Dendritic cell treated with granulocyte-macrophage colony-stimulating factor and Interleukin-4, amounts not matched to agents 40 ng/mL and 50 ng/mL, for 4 days (primary cell): ENCODE measurements at regions not wholly inside any gene's neighbourhood (a gene's known extent, or its start where the extent isn't known, plus 50 kb on each side); places are given as distances from the start of the nearest gene placed in this dataset.
"Not testable (repeated sequence)": the region's sequence is repeated elsewhere in the genome, so short reads cannot be mapped to it uniquely, and the experiment has no call there.

Experiments
- H3K27ac Mint-ChIP-seq: one replicate; pipeline ENCODE4 v1.8.0; 2022; ENCODE audit warnings: mild to moderate bottlenecking, mixed read lengths
- H3K27me3 Mint-ChIP-seq: one replicate; pipeline ENCODE4 v1.8.0; 2022; ENCODE audit warnings: mild to moderate bottlenecking, mixed read lengths
- H3K36me3 Mint-ChIP-seq: one replicate; pipeline ENCODE4 v1.8.0; 2022; ENCODE audit warnings: low read depth, mixed read lengths
- H3K4me1 Mint-ChIP-seq: one replicate; pipeline ENCODE4 v1.8.0; 2022; ENCODE audit warnings: low read depth, mixed read lengths
- H3K4me3 Mint-ChIP-seq: one replicate; pipeline ENCODE4 v1.8.0; 2022; ENCODE audit warnings: mild to moderate bottlenecking, moderate library complexity, mixed read lengths
- H3K9me3 Mint-ChIP-seq: one replicate; pipeline ENCODE4 v1.8.0; 2022; ENCODE audit warnings: mixed read lengths
- intact Hi-C: fragments of 100-400 bp; cut with micrococcal nuclease; formaldehyde crosslinking; loops from one replicate; pipeline ENCODE4 v1.15.0; 2022

DNA sequence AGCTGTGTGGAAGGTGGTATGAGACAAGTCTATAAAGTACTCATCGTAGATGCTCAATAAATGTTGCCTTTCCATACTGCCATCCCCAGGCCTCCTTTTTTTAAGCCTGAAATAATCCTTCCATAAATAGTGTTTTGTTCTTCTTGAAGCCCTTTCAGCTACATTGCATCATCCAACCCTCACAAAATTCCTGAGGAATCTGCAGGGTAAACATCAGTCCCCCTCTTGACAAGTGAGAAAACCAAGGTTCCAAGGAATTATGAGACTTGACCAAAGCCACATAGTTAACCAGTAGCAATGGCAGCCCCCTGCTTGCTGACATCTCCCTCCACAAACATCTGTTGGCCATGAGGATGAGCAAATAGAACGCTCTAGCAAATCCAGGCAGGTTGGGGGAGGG is 89.7 kb upstream of the CCL1 start:
- no peaks in the 10 kb centered on the region for H3K4me1 Mint-ChIP-seq
- peaks cover 52% of the 10 kb centered on the region for H3K27me3 Mint-ChIP-seq
- intact Hi-C loops: no loop called here

DNA sequence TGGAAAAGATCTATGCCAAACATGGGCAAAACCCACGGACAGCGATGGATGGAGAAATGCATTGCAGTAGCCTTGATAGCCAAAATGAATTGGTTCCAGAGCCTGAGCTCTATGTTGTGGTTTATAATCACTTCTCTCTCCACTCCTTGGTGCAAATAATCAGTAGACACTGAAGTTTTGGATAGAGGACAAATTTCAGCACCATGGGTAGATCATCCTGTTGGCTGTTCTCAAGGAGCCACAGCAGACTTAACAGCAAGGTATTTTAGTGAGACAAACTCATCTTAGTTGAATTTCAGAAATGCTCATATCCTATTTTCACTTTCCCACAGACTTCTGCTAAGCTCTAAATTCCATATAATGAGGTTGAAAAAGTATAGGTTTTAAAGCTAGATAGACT is 88.3 kb upstream of the CCL1 start:
- H3K9me3 Mint-ChIP-seq: no peaks in the 10 kb centered on the region
- no peak overlapping the region for H3K27ac Mint-ChIP-seq
- intact Hi-C loops: no loop called here
- no peaks in the 10 kb centered on the region for H3K4me1 Mint-ChIP-seq
- H3K36me3 Mint-ChIP-seq: no peaks in the 10 kb centered on the region
- no peak overlapping the region for H3K4me3 Mint-ChIP-seq
- H3K27me3 Mint-ChIP-seq: peaks cover 48% of the 10 kb centered on the region

More for the DNA sequence above, 89.7 kb upstream of the CCL1 start:
- H3K27ac Mint-ChIP-seq: no peak overlapping the region
- H3K9me3 Mint-ChIP-seq: no peaks in the 10 kb centered on the region
- H3K36me3 Mint-ChIP-seq: no peaks in the 10 kb centered on the region
- no peak overlapping the region for H3K4me3 Mint-ChIP-seq

DNA sequence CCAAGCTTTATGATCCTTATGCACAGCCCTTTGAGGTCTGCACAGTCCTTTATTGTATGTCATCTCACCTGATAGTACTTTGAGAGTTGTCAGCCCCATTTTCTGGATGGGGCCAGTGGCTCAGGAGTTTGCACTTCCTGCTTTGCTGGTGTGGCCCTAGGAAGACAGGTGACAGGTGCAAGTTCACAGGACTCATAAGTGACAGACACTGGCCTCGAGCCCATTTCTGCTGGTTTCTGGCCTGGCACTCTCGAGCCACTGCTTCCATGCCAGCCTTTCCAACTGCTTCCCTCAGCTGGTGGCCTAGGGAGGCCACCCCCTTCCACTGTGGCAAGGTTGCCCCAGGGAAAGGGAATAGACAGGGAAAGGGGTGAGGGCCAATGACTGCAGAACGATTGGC is 84.4 kb upstream of the CCL1 start:
- Mint-ChIP-seq H3K4me1 (no peaks in the 10 kb centered on the region), H3K4me3 (no peak overlapping the region), H3K27me3 (peaks cover 59% of the 10 kb centered on the region), H3K27ac (no peak overlapping the region), H3K36me3 (no peaks in the 10 kb centered on the region), H3K9me3 (no peaks in the 10 kb centered on the region)
- intact Hi-C loops: no loop called here

DNA sequence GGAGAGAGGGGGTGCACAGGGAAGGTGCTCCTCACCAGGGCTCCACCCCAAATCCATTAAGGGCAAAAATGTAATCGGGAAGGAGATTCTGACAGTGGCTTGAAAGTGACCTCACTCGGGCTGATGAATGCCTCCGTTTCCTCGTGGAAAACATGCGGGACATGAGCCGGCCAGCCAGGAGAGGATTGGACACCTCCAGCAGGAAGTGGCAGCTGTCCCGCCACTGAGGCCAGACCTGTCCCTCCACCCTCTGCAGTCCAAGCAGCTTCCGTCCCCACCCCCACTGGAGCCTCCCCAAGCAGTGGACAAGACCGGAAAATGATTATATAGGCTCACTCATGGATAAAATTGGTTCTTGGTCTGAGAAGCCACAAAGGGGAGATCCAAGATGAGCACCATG is 82.1 kb upstream of the CCL1 start:
- Mint-ChIP-seq H3K4me1 (peaks cover 6% of the 10 kb centered on the region), H3K4me3 (no peak overlapping the region), H3K9me3 (no peaks in the 10 kb centered on the region), H3K27me3 (peaks cover 68% of the 10 kb centered on the region), H3K27ac (no peak overlapping the region), H3K36me3 (no peaks in the 10 kb centered on the region)
- intact Hi-C loops: no loop called here

DNA sequence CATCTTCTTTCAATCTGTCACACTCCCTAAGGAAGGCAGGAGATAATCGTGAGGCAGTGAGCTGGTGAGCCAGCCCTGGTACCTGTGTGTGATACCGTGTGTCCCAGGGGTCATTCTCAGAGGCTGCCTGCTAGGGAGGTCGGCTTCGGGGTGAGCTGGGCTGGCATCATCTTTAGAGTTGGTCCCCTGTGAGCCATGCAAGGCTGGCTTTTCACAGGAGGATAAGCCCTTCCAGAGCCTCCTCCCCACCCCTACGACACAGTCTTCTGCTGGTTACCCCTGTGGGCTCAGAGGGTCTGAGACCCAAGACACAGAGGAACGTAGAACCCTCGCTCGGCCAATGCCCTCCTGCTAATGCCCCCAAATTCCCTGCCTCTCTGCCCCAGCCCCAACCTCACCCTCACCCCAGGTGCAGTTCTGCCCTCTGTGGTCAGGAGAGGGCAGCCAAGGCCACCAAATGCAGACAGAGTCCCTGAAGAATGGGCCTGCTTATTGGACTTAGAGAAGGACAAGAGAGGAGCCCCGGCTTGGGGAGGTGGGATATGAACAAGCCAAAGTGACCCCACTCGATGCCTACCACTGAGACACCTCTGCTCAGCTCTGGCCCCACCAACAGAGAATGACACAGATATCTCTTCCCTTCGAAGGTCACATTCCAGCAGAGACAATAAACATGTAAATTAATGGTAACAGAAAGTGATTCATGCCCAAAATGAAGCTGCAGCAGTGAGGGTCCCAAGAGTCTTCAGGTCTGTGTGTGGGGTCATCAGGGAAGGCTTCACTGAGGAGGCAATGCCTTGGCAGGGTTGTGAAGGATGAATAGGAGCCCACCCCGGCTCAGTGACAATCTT is 80.8 kb upstream of the CCL1 start:
- Mint-ChIP-seq H3K4me3 (no peak overlapping the region), H3K9me3 (no peaks in the 10 kb centered on the region)

DNA sequence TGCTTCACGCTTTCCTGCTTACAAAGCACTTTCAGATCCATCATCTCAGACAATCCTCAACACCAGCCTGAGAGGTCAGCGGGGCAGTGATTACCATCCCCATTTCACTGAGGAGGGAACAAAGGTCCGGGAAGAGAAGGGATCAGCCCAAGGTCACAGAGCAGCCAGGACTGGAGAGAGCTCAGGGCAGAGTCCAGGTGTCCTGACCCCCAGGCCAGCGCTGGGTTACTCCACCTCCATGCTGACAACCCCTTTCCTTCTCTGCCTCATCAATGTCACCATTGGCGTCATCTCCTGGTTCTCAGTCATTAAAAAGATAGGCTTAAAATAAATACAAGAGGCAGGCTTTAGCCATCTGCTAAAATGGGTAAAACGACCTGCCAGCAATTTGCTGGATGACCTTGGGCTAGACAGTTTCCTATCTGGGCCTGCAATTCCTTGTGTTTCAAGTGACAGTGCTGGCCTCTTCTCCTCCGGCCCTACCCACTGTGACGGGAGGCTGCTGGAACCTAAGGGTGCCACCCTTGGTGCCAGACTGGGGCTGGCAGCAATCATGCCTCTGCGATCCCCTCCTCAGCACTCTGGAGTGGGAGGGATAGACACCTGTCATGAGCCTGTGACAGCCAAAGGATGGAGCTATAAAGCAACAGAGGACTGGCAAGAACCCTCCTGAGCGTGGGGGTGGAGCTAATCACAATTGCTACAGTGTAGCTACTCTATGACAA is 79.5 kb upstream of the CCL1 start:
- no peak overlapping the region for H3K4me3 Mint-ChIP-seq
- intact Hi-C loops: no loop called here
- peaks cover 68% of the 10 kb centered on the region for H3K27me3 Mint-ChIP-seq

More for the DNA sequence above, 80.8 kb upstream of the CCL1 start:
- intact Hi-C loops: no loop called here
- Mint-ChIP-seq H3K4me1 (peaks cover 6% of the 10 kb centered on the region), H3K27ac (no peak overlapping the region), H3K27me3 (peaks cover 73% of the 10 kb centered on the region), H3K36me3 (no peaks in the 10 kb centered on the region)

DNA sequence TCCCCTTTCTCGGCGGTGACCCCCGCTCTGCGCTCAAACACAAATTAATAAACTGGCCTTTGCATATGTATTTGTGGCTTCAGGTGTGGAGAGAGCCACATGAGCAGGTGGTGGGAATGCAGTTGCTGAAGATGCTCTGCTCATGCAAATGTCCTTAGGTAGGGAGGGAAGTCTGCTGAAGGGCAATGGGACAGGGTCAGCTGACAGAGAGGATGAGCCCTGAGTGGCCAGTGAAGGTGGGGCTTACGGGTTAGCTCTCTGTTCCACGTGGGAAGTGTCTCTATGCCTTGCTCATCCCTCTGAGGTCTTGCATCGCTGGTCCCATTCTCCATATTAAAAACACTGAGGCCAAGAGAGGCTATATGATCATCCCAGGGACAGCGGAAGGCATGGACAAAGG is 74.2 kb upstream of the CCL1 start:
- peaks cover 38% of the 10 kb centered on the region for H3K4me1 Mint-ChIP-seq
- intact Hi-C loops: no loop called here
- peaks cover 32% of the 10 kb centered on the region for H3K27me3 Mint-ChIP-seq

More for the DNA sequence above, 79.5 kb upstream of the CCL1 start:
- no peaks in the 10 kb centered on the region for H3K9me3 Mint-ChIP-seq
- H3K4me1 Mint-ChIP-seq: peaks cover 12% of the 10 kb centered on the region
- H3K27ac Mint-ChIP-seq: no peak overlapping the region
- H3K36me3 Mint-ChIP-seq: no peaks in the 10 kb centered on the region

DNA sequence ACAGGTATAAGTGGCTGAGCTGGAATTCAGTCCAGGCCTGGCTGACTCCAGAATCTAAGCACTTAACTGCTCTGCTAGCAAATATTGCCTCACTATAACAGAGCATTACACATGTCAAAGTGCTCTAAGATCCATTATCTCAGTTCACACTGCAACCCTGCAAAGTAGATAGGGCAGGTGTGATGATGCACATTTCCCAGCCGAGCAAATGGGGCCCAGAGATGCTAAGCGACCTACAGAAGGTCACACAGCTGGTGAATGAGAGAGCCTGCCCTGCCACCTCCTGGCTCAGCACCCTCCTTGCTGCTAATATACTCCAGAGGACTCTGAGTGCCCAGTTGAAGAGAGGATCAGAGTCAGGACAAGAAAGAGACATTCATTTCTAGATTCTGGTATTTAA is 73.6 kb upstream of the CCL1 start:
- H3K36me3 Mint-ChIP-seq: no peaks in the 10 kb centered on the region
- H3K27me3 Mint-ChIP-seq: peaks cover 27% of the 10 kb centered on the region
- no peaks in the 10 kb centered on the region for H3K9me3 Mint-ChIP-seq
- no peak overlapping the region for H3K27ac Mint-ChIP-seq
- intact Hi-C loops: no loop called here
- peaks cover 38% of the 10 kb centered on the region for H3K4me1 Mint-ChIP-seq
- no peak overlapping the region for H3K4me3 Mint-ChIP-seq

More for the DNA sequence above, 74.2 kb upstream of the CCL1 start:
- Mint-ChIP-seq H3K36me3 (no peaks in the 10 kb centered on the region), H3K27ac (no peak overlapping the region), H3K9me3 (no peaks in the 10 kb centered on the region), H3K4me3 (no peak overlapping the region)

DNA sequence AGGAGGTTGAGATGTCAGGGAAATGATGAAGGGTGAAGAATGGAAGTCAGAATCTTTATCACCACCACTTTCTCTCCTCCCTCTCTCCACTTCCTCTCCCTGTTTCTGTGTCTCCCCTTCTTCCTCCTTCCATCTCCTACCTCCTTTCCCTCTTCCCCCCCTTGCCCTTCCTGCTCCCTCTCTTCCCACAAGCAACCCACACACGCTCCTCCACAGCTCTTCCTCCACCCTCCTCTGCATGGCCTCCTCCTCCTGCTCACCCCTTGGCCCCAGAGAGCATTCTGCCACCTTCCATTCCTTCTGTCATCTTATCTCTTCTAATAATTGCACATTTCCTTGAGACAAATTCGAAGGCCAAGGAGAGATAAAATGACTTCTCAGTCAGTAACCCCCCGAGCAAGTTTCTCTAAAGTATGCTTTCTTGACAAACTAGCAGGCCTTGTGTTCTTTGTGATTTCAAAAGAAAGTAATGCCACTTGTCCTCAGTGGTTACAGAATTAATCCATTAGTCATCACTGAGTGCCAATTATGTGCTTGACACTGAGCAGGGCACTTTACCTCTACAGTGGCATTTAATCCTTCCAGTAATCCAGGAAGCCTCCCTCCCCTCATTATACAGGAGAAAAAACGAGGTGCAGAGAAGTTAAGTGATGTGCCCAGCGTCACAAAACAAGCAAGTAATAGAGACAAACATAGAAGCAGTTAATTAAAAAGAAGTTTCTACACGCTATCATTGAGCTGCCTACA is 72.3 kb upstream of the CCL1 start:
- Mint-ChIP-seq H3K4me3 (no peak overlapping the region), H3K27ac (peak overlapping the region; percentile 14), H3K27me3 (peaks cover 19% of the 10 kb centered on the region), H3K36me3 (no peaks in the 10 kb centered on the region), H3K9me3 (no peaks in the 10 kb centered on the region), H3K4me1 (peaks cover 33% of the 10 kb centered on the region)
- intact Hi-C loops: no loop called here

DNA sequence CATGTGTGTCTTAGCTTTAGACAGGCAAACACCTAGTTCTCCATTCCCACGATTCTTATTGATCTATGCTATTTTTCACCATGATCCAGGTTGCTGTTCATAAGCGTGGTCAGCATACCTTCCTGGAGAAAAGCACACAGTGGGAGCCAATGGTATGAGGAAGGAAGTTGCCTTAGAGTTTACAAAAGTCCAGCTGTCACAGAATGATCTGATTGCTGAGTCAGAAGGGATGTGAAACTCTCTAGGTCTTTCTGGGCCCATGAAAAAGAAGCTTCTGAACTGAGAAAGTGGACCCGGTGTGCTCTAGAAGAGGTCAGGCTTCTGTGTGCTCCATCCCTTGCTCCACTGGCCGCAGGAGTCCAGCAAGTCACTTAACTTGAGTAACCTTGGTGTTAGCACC is 71.0 kb upstream of the CCL1 start:
- H3K36me3 Mint-ChIP-seq: no peaks in the 10 kb centered on the region
- intact Hi-C loops: no loop called here
- H3K27me3 Mint-ChIP-seq: peaks cover 16% of the 10 kb centered on the region
- peaks cover 33% of the 10 kb centered on the region for H3K4me1 Mint-ChIP-seq
- no peaks in the 10 kb centered on the region for H3K9me3 Mint-ChIP-seq
- H3K4me3 Mint-ChIP-seq: no peak overlapping the region
- peak overlapping the region; percentile 14 for H3K27ac Mint-ChIP-seq

DNA sequence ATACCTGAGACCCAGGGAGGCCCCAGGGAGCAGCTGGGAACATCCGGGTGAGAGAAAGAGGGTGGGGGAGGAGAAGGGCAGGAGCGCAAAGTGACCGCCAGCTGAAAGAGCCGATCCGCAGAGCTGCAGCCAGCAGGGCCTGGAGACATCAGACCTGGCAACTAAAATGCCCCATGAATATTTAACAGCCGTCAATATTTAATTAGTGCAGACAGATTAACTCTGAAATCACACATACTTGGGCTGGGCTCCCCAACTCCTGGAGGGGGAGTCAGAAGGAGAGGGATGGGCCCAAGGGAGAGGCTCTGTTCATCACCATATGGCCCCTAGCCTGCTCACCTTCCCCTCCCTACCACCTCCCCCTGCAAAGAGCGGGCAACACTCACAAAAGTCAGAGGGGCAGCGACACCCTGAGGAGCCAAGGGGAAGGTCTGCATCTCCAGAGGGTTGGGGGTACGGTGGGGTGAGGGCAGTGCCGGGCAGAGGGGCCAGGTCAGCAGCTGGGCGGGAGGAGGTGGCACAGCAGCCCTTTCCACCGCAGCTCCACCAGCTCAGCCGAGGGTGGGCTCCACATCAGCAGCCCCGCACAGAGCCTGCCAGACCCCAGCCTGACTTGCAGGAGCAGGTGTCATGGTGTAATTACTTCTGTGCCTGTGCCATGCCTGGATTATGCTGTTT is 61.9 kb upstream of the CCL1 start:
- Mint-ChIP-seq H3K27me3 (peaks cover 50% of the 10 kb centered on the region), H3K4me1 (peaks cover 10% of the 10 kb centered on the region)

DNA sequence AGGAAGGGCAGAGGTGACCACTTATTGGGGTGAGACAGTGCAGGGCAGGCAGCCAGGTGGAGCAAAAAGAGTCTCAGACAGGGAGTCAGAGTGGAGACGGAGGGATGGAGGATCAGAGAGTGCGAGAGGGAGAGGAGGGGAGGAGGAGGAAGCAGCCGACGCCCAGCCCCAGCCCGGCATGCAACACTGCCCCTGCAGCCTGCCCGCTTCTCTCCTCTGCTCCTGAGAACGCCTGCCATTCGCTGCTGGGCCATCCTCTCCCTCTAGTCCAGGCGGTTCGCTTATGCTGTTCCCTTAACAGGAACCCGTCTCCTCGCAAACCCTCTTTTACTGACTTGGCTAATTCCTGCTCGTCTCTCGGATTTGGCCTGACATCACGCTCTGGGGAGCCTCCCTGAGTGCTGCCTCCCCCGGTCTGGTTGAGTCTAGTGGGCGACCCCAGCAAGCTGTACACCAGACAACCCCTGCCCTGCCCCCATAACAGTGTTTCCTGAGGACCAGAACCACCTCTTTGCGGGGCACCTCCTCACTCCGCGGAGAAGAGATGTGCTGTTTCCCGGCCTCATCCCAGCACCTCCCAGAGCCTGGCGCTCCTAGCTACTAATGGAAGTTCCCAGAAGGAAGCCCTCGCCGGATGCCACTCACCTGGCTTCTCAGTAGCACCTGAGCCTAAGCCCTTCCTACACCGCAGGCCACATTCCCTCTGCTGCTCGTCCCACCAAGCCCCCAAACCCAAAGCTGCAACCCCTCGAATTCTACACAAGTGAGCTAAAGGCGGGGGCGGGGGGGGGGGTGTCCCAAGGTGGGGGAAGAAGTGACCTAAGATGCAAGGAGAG is 61.2 kb upstream of the CCL1 start:
- intact Hi-C loops: loop anchor here (10.0 kb wide), 1 partner anchor 561 kb away; the partner anchor contains the start of gene LIG3
- no peaks in the 10 kb centered on the region for H3K36me3 Mint-ChIP-seq
- peaks cover 10% of the 10 kb centered on the region for H3K4me1 Mint-ChIP-seq
- peak overlapping the region; percentile 60 for H3K27ac Mint-ChIP-seq
- H3K27me3 Mint-ChIP-seq: peaks cover 43% of the 10 kb centered on the region
- no peaks in the 10 kb centered on the region for H3K9me3 Mint-ChIP-seq
- H3K4me3 Mint-ChIP-seq: peak overlapping the region; percentile 72

More for the DNA sequence above, 61.9 kb upstream of the CCL1 start:
- intact Hi-C loops: loop anchor here (10.0 kb wide), 1 partner anchor 560 kb away; the partner anchor contains the start of gene LIG3
- Mint-ChIP-seq H3K9me3 (no peaks in the 10 kb centered on the region), H3K4me3 (no peak overlapping the region), H3K36me3 (no peaks in the 10 kb centered on the region), H3K27ac (no peak overlapping the region)

DNA sequence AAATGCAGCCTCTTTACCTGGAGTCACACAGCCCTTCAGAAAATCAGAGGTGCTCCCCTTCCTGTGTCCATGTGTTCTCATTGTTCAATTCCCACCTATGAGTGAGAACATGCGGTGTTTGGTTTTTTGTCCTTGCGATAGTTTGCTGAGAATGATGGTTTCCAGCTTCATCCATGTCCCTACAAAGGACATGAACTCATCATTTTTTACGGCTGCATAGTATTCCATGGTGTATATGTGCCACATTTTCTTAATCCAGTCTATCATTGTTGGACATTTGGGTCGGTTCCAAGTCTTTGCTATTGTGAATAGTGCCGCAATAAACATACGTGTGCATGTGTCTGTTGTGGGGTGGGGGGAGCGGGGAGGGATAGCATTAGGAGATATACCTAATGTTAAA is 60.3 kb upstream of the CCL1 start:
- H3K36me3 Mint-ChIP-seq, H3K4me1 Mint-ChIP-seq, H3K9me3 Mint-ChIP-seq, H3K4me3 Mint-ChIP-seq: not testable (repeated sequence)
- peaks cover 50% of the 10 kb centered on the region for H3K27me3 Mint-ChIP-seq
- intact Hi-C loops: loop anchor here (10.0 kb wide), 1 partner anchor 561 kb away; the partner anchor contains the start of gene LIG3
- peak overlapping the region; percentile 60 for H3K27ac Mint-ChIP-seq
